Heart left ventricle (tissue), 16 donors: ENCODE measurements at regions not wholly inside any gene's neighbourhood (a gene's known extent, or its start where the extent isn't known, plus 50 kb on each side); places are given as distances from the start of the nearest gene placed in this dataset.

Experiments
- ATAC-seq, 4 donors: fragments of 200-7000 bp; cut with Tn5 transposase; one replicate each; pipeline ENCODE4 v1.9.1; 2020 to 2022; ENCODE audit warnings: moderate library complexity in 4 of 4, mild to moderate bottlenecking in 3 of 4, moderate number of reproducible peaks in 1 of 4
- DNase-seq, 5 donors: peaks; one replicate each; pipeline ENCODE4 v3.0.0-alpha.2; 2020
- H3K27ac ChIP-seq, 12 donors: fragments of 200-600 bp; sonication (generic) in 4 of 12; one replicate each; pipeline versions ENCODE4 v1.5.0 to v1.8.0; 2016 to 2022; ENCODE audit warnings: mild to moderate bottlenecking in 2 of 12
- H3K27me3 ChIP-seq, 9 donors: fragments of 200-600 bp; sonication (generic) in 2 of 9; one replicate each; pipeline versions ENCODE4 v1.5.1 to v1.8.0; 2016 to 2022; ENCODE audit warnings: mild to moderate bottlenecking in 3 of 9
- H3K36me3 ChIP-seq, 9 donors: fragments of 200-600 bp; sonication (generic) in 2 of 9; one replicate each; pipeline versions ENCODE4 v1.5.0 to v1.8.0; 2018 to 2022; ENCODE audit warnings: mild to moderate bottlenecking in 2 of 9
- H3K4me1 ChIP-seq, 12 donors: fragments of 200-600 bp; sonication (generic) in 4 of 12; one replicate each; pipeline versions ENCODE4 v1.5.0 to v1.8.0; 2016 to 2022; ENCODE audit warnings: mild to moderate bottlenecking in 3 of 12
- H3K4me3 ChIP-seq, 12 donors: fragments of 200-600 bp; sonication (generic) in 4 of 12; one replicate each; pipeline versions ENCODE4 v1.5.0 to v1.8.0; 2017 to 2022; ENCODE audit warnings: mild to moderate bottlenecking in 9 of 12, moderate library complexity in 4 of 12
- H3K9me3 ChIP-seq, 12 donors: fragments of 200-600 bp; sonication (generic) in 4 of 12; one replicate each; pipeline versions ENCODE4 v1.5.0 to v1.8.0; 2016 to 2022; ENCODE audit warnings: mild to moderate bottlenecking in 1 of 12
- POLR2A ChIP-seq, 2 donors: fragments of 450-650 bp; IDR thresholded peaks; one replicate each; pipeline ENCODE4 v1.6.1; 2017; ENCODE audit warnings: antibody characterized with exemption in 2 of 2, mild to moderate bottlenecking in 2 of 2, moderate library complexity in 2 of 2
- WGBS, 4 donors: extraction: QIAGEN DNeasy Blood & Tissue Kit in 2 of 4; methylation state at CpG; one replicate each; pipeline versions ENCODE4 v1.1.5 to v1.1.7; 2013 to 2018; 5-methylcytosine and 5-hydroxymethylcytosine counted together
- intact Hi-C, 10 donors: fragments of 100-400 bp; cut with DNase I; formaldehyde crosslinking; loops; one replicate each; pipeline versions ENCODE4 v1.11.1 to v1.14.2; 2022
- TF ChIP-seq, protein P1 (sequence below), 12 donors: fragments of 200-600 bp; sonication (generic) in 4 of 12; IDR thresholded peaks; one replicate each; pipeline versions ENCODE4 v1.5.0 to v1.8.0; 2018 to 2022; ENCODE audit warnings: antibody characterized with exemption in 12 of 12, mild to moderate bottlenecking in 5 of 12
- donor health status: ischemic (EF 13 %, LVEDD 7.1; RV severe dilation, severe dysfunction).
- donor health status: healthy with polysubstance abuse.
- donor health status: DM: no; HTN: yes; CAD: no.
- donor health status: DM: no; HTN: no; CAD: no.
- donor health status: ischemic (EF 25% LVEDD 6.9; RV normal size, moderate dysfunction).
- donor health status: ischemic (EF 25% LVEDD 5.7; RV mildly dilated, moderate dysfunction).
- donor health status: healthy.
- donor health status: DM: yes; HTN: yes; CAD: no.
- donor health status: ischemic (EF 35%, LVEDD 5.7; RV mildly dilated, moderate dysfunction).
- donor health status: nonischemic (EF 11% LVEDD 7.7; RV severe dilation, severe dysfunction).
- donor health status: DM: yes; HTN: yes; CAD: no.
- donor health status: PGD.
- donor health status: ischemic (EF 29% LVEDD 5.4; RV normal size, mild dysfunction).
- donor health status: nonischemic (EF 23%, LVEDD 6.1; RV moderate dilation, normal function).

DNA sequence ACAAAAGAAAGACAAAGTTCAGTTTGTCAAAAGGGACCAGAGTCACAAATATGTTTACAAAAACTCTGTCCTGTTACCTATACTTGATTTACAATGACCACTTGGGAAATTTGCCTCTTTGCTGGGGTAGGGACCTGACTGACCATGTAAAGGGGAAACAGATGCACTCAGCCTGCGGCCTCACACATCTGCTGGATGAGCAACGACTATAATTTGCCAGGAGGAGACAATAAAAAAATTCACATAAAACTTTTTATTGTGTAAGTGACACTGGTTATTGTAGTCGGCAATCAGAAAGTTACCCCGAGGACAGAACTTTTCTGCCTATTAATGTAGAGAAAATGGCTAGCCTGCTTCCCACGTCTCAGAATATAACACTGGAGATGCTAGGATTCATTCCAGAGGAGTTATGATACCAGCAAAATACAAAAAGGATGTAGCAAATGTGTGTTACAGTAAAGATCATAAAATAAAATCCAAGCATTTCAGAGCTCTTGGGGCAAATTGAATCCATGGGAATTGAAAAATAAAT lies 415.4 kb upstream of the SPTLC3 start:
- Histone ChIP-seq H3K27ac (no peak overlapping the region), H3K4me3 (no peak overlapping the region), H3K27me3 (no peaks in the 10 kb centered on the region), H3K4me1 (no peaks in the 10 kb centered on the region), H3K9me3 (no peaks in the 10 kb centered on the region), H3K36me3 (no peaks in the 10 kb centered on the region)
- TF ChIP-seq, protein P1, sequence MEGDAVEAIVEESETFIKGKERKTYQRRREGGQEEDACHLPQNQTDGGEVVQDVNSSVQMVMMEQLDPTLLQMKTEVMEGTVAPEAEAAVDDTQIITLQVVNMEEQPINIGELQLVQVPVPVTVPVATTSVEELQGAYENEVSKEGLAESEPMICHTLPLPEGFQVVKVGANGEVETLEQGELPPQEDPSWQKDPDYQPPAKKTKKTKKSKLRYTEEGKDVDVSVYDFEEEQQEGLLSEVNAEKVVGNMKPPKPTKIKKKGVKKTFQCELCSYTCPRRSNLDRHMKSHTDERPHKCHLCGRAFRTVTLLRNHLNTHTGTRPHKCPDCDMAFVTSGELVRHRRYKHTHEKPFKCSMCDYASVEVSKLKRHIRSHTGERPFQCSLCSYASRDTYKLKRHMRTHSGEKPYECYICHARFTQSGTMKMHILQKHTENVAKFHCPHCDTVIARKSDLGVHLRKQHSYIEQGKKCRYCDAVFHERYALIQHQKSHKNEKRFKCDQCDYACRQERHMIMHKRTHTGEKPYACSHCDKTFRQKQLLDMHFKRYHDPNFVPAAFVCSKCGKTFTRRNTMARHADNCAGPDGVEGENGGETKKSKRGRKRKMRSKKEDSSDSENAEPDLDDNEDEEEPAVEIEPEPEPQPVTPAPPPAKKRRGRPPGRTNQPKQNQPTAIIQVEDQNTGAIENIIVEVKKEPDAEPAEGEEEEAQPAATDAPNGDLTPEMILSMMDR (IDR thresholded peaks at IDR 0.05): no peak
- no peak for TF ChIP-seq POLR2A (IDR thresholded peaks at IDR 0.05)
- ATAC-seq (no peak), DNase-seq (no peak)
- intact Hi-C loops: no loop called here
- 76 to 82% (median 81%) methylated on average over 5 of the region's 5 CpGs for whole genome bisulfite sequencing, 4 donors

DNA sequence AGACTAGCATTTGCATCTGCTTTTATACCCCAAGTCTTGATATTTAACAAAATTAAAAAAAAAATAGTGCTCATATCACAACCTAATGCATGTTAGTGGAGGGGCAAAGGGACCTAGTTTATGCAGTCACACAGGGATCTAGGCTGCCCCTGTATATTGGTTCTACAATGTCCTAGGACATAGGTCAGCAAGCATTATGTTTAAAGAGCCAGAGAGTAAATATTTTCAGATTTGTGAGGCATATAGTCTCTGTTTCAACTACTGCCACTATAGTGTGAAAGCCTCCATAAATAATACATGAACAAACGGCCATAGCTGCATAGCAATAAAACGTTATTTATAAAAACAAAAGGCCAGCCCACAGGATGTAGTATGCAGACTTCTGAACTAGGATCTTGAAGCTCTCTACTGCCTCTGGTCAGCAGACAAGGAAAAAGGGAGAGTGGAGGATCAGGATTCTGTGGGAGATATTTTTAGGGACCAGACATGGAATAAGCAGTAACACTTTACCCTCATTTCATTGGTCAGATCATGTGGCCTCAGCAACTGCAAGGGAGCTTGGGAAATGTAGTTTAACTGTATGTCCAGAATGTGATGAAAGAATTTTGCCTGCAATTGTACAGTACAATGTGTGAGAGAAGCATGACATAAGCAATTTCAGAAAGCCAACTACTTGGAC lies 414.2 kb upstream of the SPTLC3 start:
- Histone ChIP-seq H3K27me3 (no peaks in the 10 kb centered on the region), H3K27ac (no peak overlapping the region), H3K9me3 (no peaks in the 10 kb centered on the region), H3K4me3 (no peak overlapping the region), H3K36me3 (no peaks in the 10 kb centered on the region), H3K4me1 (no peaks in the 10 kb centered on the region)
- ATAC-seq (peak in 2 of 4 donors; percentile 28 to 50), DNase-seq (no peak)
- TF ChIP-seq POLR2A (IDR thresholded peaks at IDR 0.05): no peak
- TF ChIP-seq, protein P1 (IDR thresholded peaks at IDR 0.05): peak in 1 of 12 donors; percentile 6
- intact Hi-C loops: no loop called here
- 23 to 51% (median 30%) methylated on average over 2 of the region's 2 CpGs for WGBS, 4 donors

DNA sequence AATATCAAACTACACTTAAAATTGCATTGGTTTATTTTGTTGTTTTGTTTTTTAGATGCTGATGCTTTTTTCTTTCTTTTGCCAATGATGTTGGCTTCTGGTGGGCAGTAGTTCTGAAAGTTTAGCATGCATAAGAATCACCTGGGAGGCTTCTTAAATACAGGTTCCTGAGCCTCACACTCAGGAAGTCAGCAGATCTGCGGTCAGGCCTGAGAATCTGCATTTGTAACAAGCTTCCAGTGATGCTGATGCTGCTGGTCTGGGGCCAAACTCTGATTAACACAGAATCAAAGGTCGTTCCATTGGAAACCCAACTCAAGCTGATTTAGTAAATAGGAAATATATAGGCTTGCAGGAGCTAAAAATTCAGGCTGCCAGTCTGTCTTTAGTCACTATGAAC lies 412.9 kb upstream of the SPTLC3 start:
- ATAC-seq (no peak), DNase-seq (no peak)
- no peaks in the 10 kb centered on the region for H3K9me3 ChIP-seq
- H3K27ac ChIP-seq: no peak overlapping the region
- no peak overlapping the region for H3K4me3 ChIP-seq
- no peaks in the 10 kb centered on the region for H3K27me3 ChIP-seq
- no peaks in the 10 kb centered on the region for H3K36me3 ChIP-seq
- 69 to 80% (median 73%) methylated on average over 2 of the region's 2 CpGs for WGBS, 4 donors
- intact Hi-C loops: no loop called here
- no peaks in the 10 kb centered on the region for H3K4me1 ChIP-seq
- TF ChIP-seq, protein P1 (IDR thresholded peaks at IDR 0.05): no peak

DNA sequence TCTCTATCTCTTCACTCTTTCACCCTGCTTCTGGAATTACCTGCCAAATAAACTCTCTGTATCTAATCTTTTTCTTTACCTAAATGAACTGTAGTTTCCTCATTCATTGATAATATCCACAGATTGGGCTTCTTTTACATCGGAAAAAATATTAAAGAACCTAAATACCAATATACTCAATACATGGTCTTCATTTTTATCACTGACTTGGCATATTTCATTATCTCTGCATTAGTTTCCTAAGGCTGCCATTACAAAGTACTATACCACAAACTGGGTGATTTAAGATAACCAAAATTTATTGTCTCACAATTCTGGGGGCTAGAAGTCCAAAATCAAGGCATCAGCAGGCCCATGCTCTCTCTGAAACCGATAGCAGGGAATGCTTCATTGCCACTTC lies 411.9 kb upstream of the SPTLC3 start:
- intact Hi-C loops: no loop called here
- DNase-seq (no peak), ATAC-seq (no peak)
- Histone ChIP-seq H3K4me3 (no peak overlapping the region), H3K27me3 (no peaks in the 10 kb centered on the region), H3K27ac (no peak overlapping the region), H3K36me3 (no peaks in the 10 kb centered on the region), H3K4me1 (no peaks in the 10 kb centered on the region), H3K9me3 (no peaks in the 10 kb centered on the region)
- 71 to 77% (median 76%) methylated on average over 2 of the region's 2 CpGs for WGBS, 4 donors
- TF ChIP-seq POLR2A (IDR thresholded peaks at IDR 0.05): no peak
- TF ChIP-seq, protein P1 (IDR thresholded peaks at IDR 0.05): no peak
